HG03378 (cell line): ENCODE measurements at regions not wholly inside any gene's neighbourhood (a gene's known extent, or its start where the extent isn't known, plus 50 kb on each side); places are given as distances from the start of the nearest gene placed in this dataset.
A peak's percentile ranks its signal among the peaks of the same experiment; 100 is the strongest.

ENCODE experiments used
- ATAC-seq: cut with Tn5 transposase; IDR thresholded peaks from one replicate; pipeline ENCODE4 v1.9.1; 2021; ENCODE audit warnings: mild to moderate bottlenecking, moderate library complexity; ENCODE audit not compliant: unreplicated experiment

DNA sequence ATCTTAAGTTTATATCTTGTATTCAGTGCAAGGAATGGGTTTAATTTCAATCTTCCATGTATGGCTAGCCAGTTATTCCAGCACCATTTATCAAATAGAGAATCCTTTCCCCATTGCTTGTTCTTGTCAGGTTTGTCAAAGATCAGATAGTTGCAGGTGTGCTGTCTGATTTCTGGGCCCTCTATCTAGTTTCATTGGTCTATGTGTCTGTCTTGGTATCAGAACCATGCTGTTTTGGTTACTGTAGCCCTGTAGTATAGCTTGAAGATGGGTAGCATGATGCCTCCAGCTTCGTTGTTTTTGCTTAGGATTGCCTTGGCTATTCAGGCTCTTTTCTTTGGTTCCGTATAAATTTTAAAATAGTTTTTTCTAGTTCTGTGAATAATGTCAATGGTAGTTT is 200.0 kb downstream of the MANEA start:
- no peak for ATAC-seq

GRCh38 chr6:95780037-95780436 is 202.7 kb downstream of the MANEA start:
- no peak for ATAC-seq

DNA sequence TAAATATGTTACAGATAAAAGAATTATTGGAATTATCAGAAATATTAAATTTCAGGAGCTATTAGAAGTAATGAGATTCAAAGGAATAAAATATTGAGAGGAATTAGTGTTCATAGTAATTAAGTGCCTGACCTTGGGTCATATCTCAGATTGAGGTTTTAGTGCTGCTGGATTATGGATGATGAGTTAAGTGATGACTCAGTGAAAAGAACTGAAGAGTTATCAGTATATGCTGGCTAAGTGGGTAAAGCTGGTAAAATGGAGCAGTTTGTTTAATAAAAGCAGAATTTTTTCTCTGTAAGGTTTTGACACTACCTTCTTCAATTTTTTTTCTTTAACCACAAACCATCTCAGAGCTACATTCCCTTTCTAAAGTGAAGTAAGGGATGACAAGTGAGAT is 206.7 kb downstream of the MANEA start:
- no peak for ATAC-seq

GRCh38 chr6:95784869-95785268 is 207.5 kb downstream of the MANEA start:
- ATAC-seq, result no peak

GRCh38 chr6:95785785-95786184 is 208.4 kb downstream of the MANEA start:
- no peak for ATAC-seq

DNA sequence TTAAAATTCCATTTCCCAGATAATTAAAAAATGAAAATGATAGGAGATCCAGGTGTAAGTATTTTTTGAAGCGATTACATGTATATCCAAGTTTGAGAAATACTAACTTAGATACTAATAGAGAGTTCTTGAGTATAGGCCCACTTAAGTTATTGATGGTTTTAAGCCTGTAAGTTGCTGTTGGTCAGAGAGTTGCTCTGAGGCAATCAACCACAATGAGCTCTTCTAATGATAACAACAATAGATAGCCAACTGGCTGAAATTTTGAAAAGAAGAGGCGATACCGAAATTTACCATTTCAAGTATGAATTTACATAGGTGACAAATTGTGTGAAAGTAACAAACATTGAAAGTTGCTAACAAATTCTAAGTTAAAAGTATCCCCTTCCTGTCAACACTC is 209.5 kb downstream of the MANEA start:
- no peak for ATAC-seq

DNA sequence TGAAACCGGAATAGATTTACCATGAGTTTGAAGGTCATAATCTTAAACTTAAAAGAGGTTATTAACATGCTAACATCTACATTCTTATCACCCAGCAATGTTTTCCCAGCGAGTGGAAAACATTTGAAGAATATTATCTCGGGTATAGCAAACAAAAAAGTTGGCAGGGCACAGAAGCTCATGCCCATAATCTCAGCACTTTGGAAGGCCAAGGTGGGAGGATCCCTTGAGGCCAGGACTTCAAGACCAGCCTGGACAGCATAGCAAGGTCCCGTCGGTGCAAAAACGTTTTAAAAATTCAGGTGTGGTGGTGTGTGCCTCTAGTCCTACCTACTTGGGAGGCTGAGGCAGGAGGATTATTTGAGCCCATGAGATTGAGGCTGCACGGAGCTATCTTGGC is 213.5 kb downstream of the MANEA start:
- ATAC-seq, result no peak

GRCh38 chr6:95794749-95795148 is 217.4 kb downstream of the MANEA start:
- ATAC-seq, result no peak

DNA sequence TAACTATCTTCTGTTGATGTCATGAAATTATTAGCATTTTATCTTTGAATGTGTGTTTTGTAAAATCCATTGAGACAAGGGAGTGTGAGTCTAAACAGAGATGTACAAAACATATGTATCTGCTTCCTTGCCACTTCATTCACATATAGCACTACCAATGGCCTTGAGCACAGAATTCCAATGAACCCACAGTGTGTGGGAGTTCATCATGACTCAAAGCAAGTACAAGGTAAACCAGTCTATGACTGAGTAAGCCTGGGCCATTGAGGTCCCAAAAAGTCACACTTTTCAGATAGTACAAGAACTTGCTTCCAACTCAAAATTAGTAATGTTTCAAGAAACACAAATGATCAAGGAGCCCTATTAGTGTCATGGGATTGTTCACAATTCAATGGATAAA is 218.6 kb downstream of the MANEA start:
- no peak for ATAC-seq

- no peak for ATAC-seq
Observed at GRCh38 chr6:95797054-95797453, 218.7 kb upstream of the FUT9 start.

DNA sequence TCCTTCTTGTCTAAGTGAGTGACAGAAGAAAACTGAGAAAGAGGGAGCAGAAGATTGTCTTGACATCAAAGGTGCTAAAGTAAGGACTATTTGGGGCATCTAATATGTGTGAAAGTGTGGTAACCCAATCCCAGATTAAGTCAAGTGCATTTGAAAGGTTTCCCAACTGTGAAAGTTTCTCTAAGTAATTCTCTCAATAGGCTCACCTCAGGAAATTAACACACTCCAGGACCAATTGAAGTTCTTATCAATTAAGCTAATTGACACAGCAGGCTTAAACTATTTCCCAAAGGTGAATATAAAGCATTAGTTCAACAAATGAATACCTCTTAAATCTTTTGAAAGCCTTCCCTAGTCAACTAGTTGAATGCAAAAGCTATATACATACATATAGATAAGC is 212.8 kb upstream of the FUT9 start:
- no peak for ATAC-seq

GRCh38 chr6:95803889-95804288 is 211.9 kb upstream of the FUT9 start:
- ATAC-seq, result no peak

- peak; percentile 54 for ATAC-seq
Observed at GRCh38 chr6:95804847-95805541, 210.8 kb upstream of the FUT9 start.

DNA sequence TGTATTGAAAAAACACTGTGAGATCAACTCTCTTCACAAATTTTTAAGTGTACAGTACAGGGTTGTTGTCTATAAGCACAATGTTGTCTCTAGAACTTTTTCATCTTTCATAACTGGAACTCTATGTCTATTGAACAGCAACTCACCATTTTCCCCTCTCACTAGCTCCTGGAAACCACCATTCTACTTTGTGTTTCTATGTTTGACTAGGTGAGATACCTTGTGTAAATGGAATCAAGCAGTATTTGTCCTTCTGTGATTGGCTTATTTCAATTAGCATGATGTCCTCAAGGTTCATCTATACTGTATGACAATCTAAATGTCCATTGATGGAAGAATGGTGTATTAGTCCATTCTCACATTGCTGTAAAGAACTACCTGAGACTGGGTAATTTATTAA is 210.1 kb upstream of the FUT9 start:
- ATAC-seq, result no peak

GRCh38 chr6:95815389-95816056 is 200.3 kb upstream of the FUT9 start:
- ATAC-seq, result no peak

GRCh38 chr6:95819461-95819860 is 196.3 kb upstream of the FUT9 start:
- no peak for ATAC-seq

- ATAC-seq, result no peak
Observed at GRCh38 chr6:95819939-95820338, 195.8 kb upstream of the FUT9 start.

DNA sequence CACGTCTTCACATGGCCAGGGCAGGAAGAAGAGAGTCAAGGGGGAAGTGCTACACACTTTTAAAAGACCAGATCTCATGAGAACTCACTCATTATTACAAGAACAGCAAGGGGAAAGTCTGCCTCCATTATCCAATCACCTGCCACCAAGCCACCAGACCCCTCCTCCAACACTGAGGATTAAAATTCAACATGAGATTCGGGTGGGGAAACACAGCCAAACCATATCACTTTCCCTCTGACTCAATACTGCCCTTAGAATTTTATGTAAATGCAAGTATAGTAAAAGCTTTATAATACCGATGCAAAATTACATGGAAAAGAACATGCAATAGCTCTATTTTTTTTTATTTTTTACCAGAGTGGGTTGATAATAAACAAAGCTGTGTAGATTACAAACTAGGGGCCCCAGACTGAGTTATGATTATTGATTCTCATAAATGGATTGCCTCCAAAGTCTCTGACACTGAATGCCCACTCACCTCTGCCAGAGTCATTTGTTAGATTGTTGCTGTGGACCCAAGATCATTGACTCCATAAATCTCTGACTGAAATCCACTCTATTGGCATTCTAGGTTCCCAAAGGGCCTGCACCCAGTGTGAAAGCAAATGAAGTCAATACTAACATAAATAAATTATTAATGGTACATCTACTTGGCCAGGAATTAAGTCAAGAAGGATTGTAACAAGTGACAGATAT is 184.8 kb upstream of the FUT9 start:
- no peak for ATAC-seq

- no peak for ATAC-seq
Observed at GRCh38 chr6:95837890-95838289, 177.9 kb upstream of the FUT9 start.

GRCh38 chr6:95841560-95841959 is 174.2 kb upstream of the FUT9 start:
- no peak for ATAC-seq

DNA sequence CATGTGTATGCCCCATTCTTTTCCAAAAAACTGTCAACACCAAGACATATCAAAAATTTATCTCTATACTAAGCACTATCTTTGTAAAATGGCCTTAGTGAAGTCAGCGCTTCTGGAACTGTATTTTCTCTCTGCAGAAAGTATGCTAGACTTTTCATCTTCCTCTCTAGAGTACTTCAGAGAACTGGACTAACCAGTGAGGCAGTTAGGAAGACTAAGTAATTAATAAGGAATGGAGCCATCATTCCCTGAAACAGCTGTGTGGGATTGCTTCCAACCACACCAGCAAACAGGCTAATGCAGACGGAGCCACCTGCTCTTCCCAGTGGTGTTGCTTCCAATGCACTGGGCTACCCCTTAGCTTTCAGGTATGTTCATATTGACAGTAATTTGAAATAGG is 169.1 kb upstream of the FUT9 start:
- no peak for ATAC-seq

DNA sequence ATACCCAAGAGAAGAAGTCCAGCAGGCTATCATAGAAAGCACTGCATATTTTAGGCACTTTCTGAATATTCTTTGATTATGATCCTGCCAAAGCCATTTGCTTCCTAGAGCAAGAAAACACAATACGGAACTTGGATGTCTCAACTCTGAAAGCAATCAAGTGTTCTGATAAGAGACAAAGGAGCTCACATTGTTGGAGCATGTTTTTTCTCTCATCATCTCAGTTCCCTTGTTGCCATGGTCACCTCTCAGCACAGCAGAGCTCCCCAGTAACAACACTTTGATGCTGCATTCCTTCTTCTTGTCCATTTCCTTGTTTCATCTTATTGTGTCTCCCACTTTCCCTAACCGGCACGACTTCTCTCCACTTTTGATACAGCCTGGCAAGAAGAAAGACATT is 168.7 kb upstream of the FUT9 start:
- ATAC-seq, result no peak
